Neuronal stem cell (in vitro differentiated cells): ENCODE measurements at regions not wholly inside any gene's neighbourhood (a gene's known extent, or its start where the extent isn't known, plus 50 kb on each side); places are given as distances from the start of the nearest gene placed in this dataset.

ENCODE experiments used
- DNase-seq: peaks from one replicate; pipeline ENCODE4 v3.0.0-alpha.2; 2013; ENCODE audit warnings: low spot score
- H2AFZ ChIP-seq: one replicate; pipeline ENCODE4 v1.6.1; 2013; ENCODE audit warnings: mild to moderate bottlenecking, low read length, inconsistent platforms
- H2AK5ac ChIP-seq: 2 replicates; pipeline ENCODE4 v1.6.1; 2013; ENCODE audit warnings: low read depth, mild to moderate bottlenecking, inconsistent platforms, low read length, moderate library complexity, mixed read lengths
- H2BK120ac ChIP-seq: 2 replicates; pipeline ENCODE4 v1.6.1; 2013; ENCODE audit warnings: low read depth, mild to moderate bottlenecking, inconsistent platforms, low read length, moderate library complexity, mixed read lengths
- H2BK12ac ChIP-seq: one replicate; pipeline ENCODE4 v1.6.1; 2013; ENCODE audit warnings: low read length, inconsistent platforms
- H2BK15ac ChIP-seq: 2 replicates; pipeline ENCODE4 v1.6.1; 2013; ENCODE audit warnings: mild to moderate bottlenecking, low read length, inconsistent platforms, mixed read lengths
- H2BK5ac ChIP-seq: one replicate; pipeline ENCODE4 v1.6.1; 2013; ENCODE audit warnings: inconsistent platforms, mild to moderate bottlenecking, low read length, moderate library complexity
- H3K14ac ChIP-seq: one replicate; pipeline ENCODE4 v1.6.1; 2013; ENCODE audit warnings: low read length, inconsistent platforms
- H3K18ac ChIP-seq: 2 replicates; pipeline ENCODE4 v1.6.1; 2013; ENCODE audit warnings: low read length, inconsistent platforms
- H3K23ac ChIP-seq: 2 replicates; pipeline ENCODE4 v1.6.1; 2013; ENCODE audit warnings: low read depth, mild to moderate bottlenecking, mixed read lengths, low read length, inconsistent platforms; ENCODE audit not compliant: poor library complexity
- H3K27ac ChIP-seq: replicated peaks from 3 replicates; pipeline ENCODE4 v1.5.1; 2013; ENCODE audit warnings: low read length, inconsistent platforms
- H3K27me3 ChIP-seq, 3 experiments: 2 replicates each; pipeline ENCODE4 v1.6.1; 2013; ENCODE audit warnings: low read length in 3 of 3, mild to moderate bottlenecking in 2 of 3, inconsistent platforms in 1 of 3, low read depth in 1 of 3, mixed read lengths in 1 of 3, moderate library complexity in 1 of 3; ENCODE audit not compliant: control insufficient read depth in 3 of 3, insufficient read depth in 3 of 3
- H3K36me3 ChIP-seq, 2 donors: replicated peaks in 1 of 2; 2 replicates each; pipeline ENCODE4 v1.6.1; 2013; ENCODE audit warnings: low read length in 2 of 2; ENCODE audit not compliant: control insufficient read depth in 2 of 2, insufficient read depth in 2 of 2
- H3K4ac ChIP-seq: 2 replicates; pipeline ENCODE4 v1.6.1; 2013; ENCODE audit warnings: inconsistent platforms, mild to moderate bottlenecking, low read length, moderate library complexity
- H3K4me1 ChIP-seq, 2 donors: 1 replicate in 1 of 2; 2 replicates in 1 of 2; pipeline ENCODE4 v1.6.1; 2013; ENCODE audit warnings: low read length in 2 of 2, low read depth in 1 of 2; ENCODE audit not compliant: control insufficient read depth in 2 of 2, insufficient read depth in 1 of 2
- H3K4me2 ChIP-seq: one replicate; pipeline ENCODE4 v1.6.1; 2013; ENCODE audit warnings: mild to moderate bottlenecking, low read length, inconsistent platforms; ENCODE audit not compliant: insufficient read depth, poor library complexity, severe bottlenecking
- H3K4me3 ChIP-seq, 2 donors: 2 replicates each; pipeline ENCODE4 v1.5.1; 2013; ENCODE audit warnings: low read length in 2 of 2, mild to moderate bottlenecking in 2 of 2, inconsistent platforms in 1 of 2, moderate library complexity in 1 of 2
- H3K79me1 ChIP-seq: one replicate; pipeline ENCODE4 v1.6.1; 2013; ENCODE audit warnings: low read depth, mild to moderate bottlenecking, inconsistent platforms, low read length, moderate library complexity
- H3K9ac ChIP-seq: one replicate; pipeline ENCODE4 v1.6.1; 2013; ENCODE audit warnings: mild to moderate bottlenecking, low read depth, low read length, inconsistent platforms; ENCODE audit not compliant: poor library complexity
- H3K9me3 ChIP-seq, 2 donors: replicated peaks in 1 of 2; 2 replicates each; pipeline versions ENCODE3 to v1.6.1; 2013; ENCODE audit warnings: low read length in 2 of 2, mild to moderate bottlenecking in 2 of 2, inconsistent platforms in 1 of 2, low read depth in 1 of 2, mixed read lengths in 1 of 2, moderate library complexity in 1 of 2; ENCODE audit not compliant: control insufficient read depth in 2 of 2, insufficient read depth in 1 of 2
- H4K8ac ChIP-seq: one replicate; pipeline ENCODE4 v1.6.1; 2013; ENCODE audit warnings: low read depth, mild to moderate bottlenecking, inconsistent platforms, low read length, moderate library complexity
- H4K91ac ChIP-seq: one replicate; pipeline ENCODE4 v1.6.1; 2013; ENCODE audit warnings: low read length, low read depth, mild to moderate bottlenecking, inconsistent platforms; ENCODE audit not compliant: poor library complexity
- WGBS, 2 donors: extraction: QIAGEN DNeasy Blood & Tissue Kit; methylation state at CpG; one replicate each; pipeline ENCODE4 v1.1.7; 2013; ENCODE audit warnings: missing lambda C conversion rate in 2 of 2, mixed read lengths in 1 of 2; ENCODE audit not compliant: insufficient read length in 2 of 2, insufficient replicate concordance in 1 of 2; ENCODE audit errors: extremely low coverage in 2 of 2; 5-methylcytosine and 5-hydroxymethylcytosine counted together

DNA sequence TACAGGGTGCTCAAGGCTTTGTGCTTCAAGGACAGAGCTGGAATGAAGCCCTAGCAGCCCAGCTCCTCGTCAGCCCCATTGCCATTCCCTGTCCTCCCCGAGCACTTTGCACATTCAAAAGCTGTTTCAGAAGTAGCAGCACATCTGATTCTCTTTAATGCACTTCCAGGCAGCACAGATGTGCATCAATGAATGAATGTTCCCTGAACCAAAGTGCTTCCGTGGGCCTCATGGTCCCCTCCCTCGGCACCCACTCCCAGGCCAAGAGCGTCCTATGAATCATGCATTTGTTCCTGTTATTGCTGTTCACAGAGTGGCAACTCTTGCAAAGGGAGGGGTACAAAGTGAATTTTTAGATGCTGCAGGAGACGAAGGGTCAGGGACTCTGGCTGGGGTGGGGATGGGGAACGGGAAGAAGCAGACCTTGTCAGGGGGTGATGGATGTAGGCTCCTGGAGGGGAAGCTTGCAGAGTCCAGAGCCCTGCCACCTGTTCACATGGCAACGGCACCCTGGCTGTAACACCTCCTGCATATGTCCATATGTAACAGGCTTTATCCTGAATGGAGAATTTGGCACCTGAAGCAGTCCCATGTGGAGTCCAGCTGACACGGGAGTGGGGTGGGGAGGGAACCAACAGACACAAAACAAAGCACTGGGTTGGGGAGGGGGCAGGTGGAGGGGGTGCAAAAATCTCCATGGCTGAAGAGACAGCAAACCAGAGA is 62.2 kb upstream of the BAIAP2L1 start:
- no peak overlapping the region for H2BK5ac ChIP-seq
- no peak overlapping the region for H3K23ac ChIP-seq
- H2AK5ac ChIP-seq: no peak overlapping the region
- H3K18ac ChIP-seq: no peak overlapping the region
- H3K9me3 ChIP-seq: peaks cover 0 to 9% of the 10 kb centered on the region in 2 donors
- no CpG with 5 or more reads among the region's 9 CpGs for WGBS, 2 donors
- no peak overlapping the region for H3K9ac ChIP-seq
- H3K4me2 ChIP-seq: no peak overlapping the region
- no peak overlapping the region for H2BK120ac ChIP-seq
- H3K4ac ChIP-seq: no peak overlapping the region
- no peak overlapping the region for H3K27ac ChIP-seq
- H2BK12ac ChIP-seq: no peak overlapping the region
- no peaks in the 10 kb centered on the region for H3K27me3 ChIP-seq
- peak overlapping the region in 1 of 2 donors; percentile 35 for H3K4me3 ChIP-seq
- H3K4me1 ChIP-seq: no peaks in the 10 kb centered on the region
- H4K91ac ChIP-seq: no peak overlapping the region
- peak overlapping the region; percentile 72 for H4K8ac ChIP-seq
- H2AFZ ChIP-seq: no peak overlapping the region
- H3K14ac ChIP-seq: no peak overlapping the region
- no peak for DNase-seq
- no peaks in the 10 kb centered on the region for H3K79me1 ChIP-seq
- H3K36me3 ChIP-seq: no peaks in the 10 kb centered on the region
- no peak overlapping the region for H2BK15ac ChIP-seq

DNA sequence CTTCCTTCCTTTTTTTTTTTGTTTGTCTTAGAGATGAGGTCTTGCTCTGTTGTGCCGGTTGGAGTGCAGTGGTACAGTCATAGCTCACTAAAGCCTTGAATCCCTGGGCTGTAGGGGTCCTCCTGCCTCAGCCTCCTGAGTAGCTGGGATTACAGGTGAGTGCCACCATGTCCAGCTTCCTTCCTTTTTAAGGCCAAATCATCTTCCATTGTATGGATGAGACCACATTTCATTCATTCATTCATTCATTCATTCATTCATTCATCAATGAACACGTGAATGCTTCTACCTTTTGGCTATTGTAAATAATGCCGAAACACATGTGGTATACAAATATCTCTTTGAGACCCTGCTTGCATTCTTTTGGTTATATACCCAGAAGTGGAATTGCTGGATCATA is 60.0 kb upstream of the BAIAP2L1 start:
- no peak for DNase-seq
- H3K27me3 ChIP-seq: no peaks in the 10 kb centered on the region
- H3K4me2 ChIP-seq: no peak overlapping the region
- H3K4ac ChIP-seq: no peak overlapping the region
- H2BK12ac ChIP-seq: no peak overlapping the region
- no peak overlapping the region for H3K14ac ChIP-seq
- no peak overlapping the region for H4K8ac ChIP-seq
- H3K79me1 ChIP-seq: no peaks in the 10 kb centered on the region
- no peak overlapping the region for H3K18ac ChIP-seq
- H2AK5ac ChIP-seq: no peak overlapping the region
- H3K23ac ChIP-seq: no peak overlapping the region
- H2AFZ ChIP-seq: no peak overlapping the region
- no peak overlapping the region for H3K9ac ChIP-seq
- no peak overlapping the region for H2BK5ac ChIP-seq
- H2BK15ac ChIP-seq: no peak overlapping the region
- no CpG with 5 or more reads among the region's 3 CpGs for WGBS, 2 donors
- H3K9me3 ChIP-seq: peaks cover 0 to 6% of the 10 kb centered on the region in 2 donors
- no peaks in the 10 kb centered on the region for H3K4me1 ChIP-seq
- no peak overlapping the region for H3K27ac ChIP-seq
- no peak overlapping the region for H3K4me3 ChIP-seq
- H3K36me3 ChIP-seq: no peaks in the 10 kb centered on the region
- H2BK120ac ChIP-seq: no peak overlapping the region
- H4K91ac ChIP-seq: no peak overlapping the region

DNA sequence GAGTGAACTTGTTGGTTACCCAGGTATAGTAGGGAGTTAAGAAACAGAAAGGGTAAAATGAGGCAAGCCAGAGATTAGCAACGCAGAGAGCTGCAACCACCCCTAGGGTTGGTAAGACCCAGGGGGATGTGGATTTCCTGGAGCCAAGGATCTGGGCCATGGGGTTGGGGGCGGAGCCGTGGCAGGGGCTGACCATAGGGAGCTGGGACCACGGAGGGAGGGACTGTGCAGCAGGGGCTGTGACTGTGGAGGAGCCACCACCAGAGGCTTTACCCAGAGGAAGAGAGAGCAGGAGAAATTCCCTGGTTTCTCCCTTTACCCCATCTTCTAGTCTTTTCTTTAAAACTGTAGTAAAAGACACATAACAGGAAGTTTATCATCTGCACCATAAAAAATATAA is 58.6 kb upstream of the BAIAP2L1 start:
- WGBS, 2 donors: no CpG with 5 or more reads among the region's 4 CpGs

DNA sequence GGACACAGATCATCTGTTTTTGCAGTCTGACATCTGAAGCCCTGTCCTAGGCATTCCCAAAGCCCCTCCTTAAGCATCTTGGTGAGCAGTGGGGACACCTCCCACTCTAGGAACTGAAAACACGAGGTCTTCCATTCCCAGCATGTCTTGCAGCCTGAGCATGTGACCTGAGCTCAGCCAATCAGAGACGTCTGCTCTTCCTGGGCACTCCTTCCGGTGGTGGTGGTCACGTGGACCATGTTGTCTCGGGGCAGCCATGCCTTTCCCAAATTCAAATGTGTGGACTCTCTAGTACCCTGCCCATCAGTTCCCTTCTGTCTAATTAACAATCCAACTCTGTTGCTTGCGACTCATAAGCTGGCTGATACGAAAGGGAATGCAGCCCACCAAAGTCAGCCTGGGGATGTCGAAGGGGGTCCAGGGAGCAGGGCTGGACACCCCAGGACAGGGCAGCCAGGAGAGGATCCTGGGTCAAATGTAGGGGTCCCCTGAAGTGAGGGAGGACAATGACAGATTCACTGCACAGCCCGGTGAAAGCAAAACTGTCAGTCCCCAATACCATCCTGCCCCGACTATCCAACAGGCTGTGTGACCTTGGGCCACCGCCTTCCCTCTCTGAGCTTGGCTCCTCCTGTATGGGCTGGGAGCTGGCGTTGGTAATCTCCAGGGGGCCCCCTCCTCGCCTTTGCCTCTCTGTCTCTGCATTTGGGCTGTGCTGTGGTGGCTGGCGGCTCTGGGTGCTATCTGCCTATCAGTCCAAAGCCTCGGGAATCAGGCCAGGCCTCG is 57.4 kb upstream of the BAIAP2L1 start:
- H3K9me3 ChIP-seq: peaks cover 0 to 6% of the 10 kb centered on the region in 2 donors
- no peak overlapping the region for H2BK12ac ChIP-seq
- H2AFZ ChIP-seq: no peak overlapping the region
- no peaks in the 10 kb centered on the region for H3K79me1 ChIP-seq
- H3K9ac ChIP-seq: no peak overlapping the region
- no peak overlapping the region for H4K8ac ChIP-seq
- no peak overlapping the region for H3K4ac ChIP-seq
- H3K4me2 ChIP-seq: no peak overlapping the region
- H2BK5ac ChIP-seq: peak overlapping the region; percentile 11
- H2AK5ac ChIP-seq: peak overlapping the region; percentile 40
- H3K36me3 ChIP-seq: no peaks in the 10 kb centered on the region
- peak overlapping the region; percentile 8 for H3K18ac ChIP-seq
- no peak overlapping the region for H3K14ac ChIP-seq
- no peaks in the 10 kb centered on the region for H3K4me1 ChIP-seq
- H2BK15ac ChIP-seq: peak overlapping the region; percentile 3
- no peak overlapping the region for H3K27ac ChIP-seq
- no peak overlapping the region for H3K23ac ChIP-seq
- no peak overlapping the region for H4K91ac ChIP-seq
- H2BK120ac ChIP-seq: no peak overlapping the region
- DNase-seq: no peak
- no peak overlapping the region for H3K4me3 ChIP-seq
- no peaks in the 10 kb centered on the region for H3K27me3 ChIP-seq
- WGBS, 2 donors: no CpG with 5 or more reads among the region's 16 CpGs

More for the DNA sequence above, 58.6 kb upstream of the BAIAP2L1 start:
- peaks cover 0 to 6% of the 10 kb centered on the region in 2 donors for H3K9me3 ChIP-seq
- no peaks in the 10 kb centered on the region for H3K36me3 ChIP-seq
- no peak overlapping the region for H2BK5ac ChIP-seq
- no peak overlapping the region for H2BK12ac ChIP-seq
- H4K8ac ChIP-seq: no peak overlapping the region
- DNase-seq: no peak
- no peaks in the 10 kb centered on the region for H3K79me1 ChIP-seq
- H2AFZ ChIP-seq: no peak overlapping the region
- H2BK15ac ChIP-seq: no peak overlapping the region
- no peak overlapping the region for H2BK120ac ChIP-seq
- no peak overlapping the region for H3K9ac ChIP-seq
- H3K27me3 ChIP-seq: no peaks in the 10 kb centered on the region
- no peak overlapping the region for H3K23ac ChIP-seq
- no peak overlapping the region for H3K18ac ChIP-seq
- H3K14ac ChIP-seq: no peak overlapping the region
- no peak overlapping the region for H2AK5ac ChIP-seq
- no peak overlapping the region for H3K27ac ChIP-seq
- no peak overlapping the region for H3K4ac ChIP-seq
- H3K4me3 ChIP-seq: no peak overlapping the region
- no peaks in the 10 kb centered on the region for H3K4me1 ChIP-seq
- H3K4me2 ChIP-seq: no peak overlapping the region
- H4K91ac ChIP-seq: no peak overlapping the region
